Neural progenitor cell (in vitro differentiated cells): ENCODE measurements at regions not wholly inside any gene's neighbourhood (a gene's known extent, or its start where the extent isn't known, plus 50 kb on each side); places are given as distances from the start of the nearest gene placed in this dataset.

Source experiments
- DNase-seq: peaks from one replicate; pipeline ENCODE4 v3.0.0-alpha.2; 2016; ENCODE audit warnings: low spot score
- H2AFZ ChIP-seq: fragments of 200-600 bp; sonication (generic); replicated peaks from 2 replicates; pipeline ENCODE4 v1.6.1; 2016; ENCODE audit warnings: antibody characterized with exemption
- H3F3A ChIP-seq: fragments of 200-600 bp; sonication (generic); 2 replicates; pipeline ENCODE4 v1.6.1; 2016; ENCODE audit warnings: antibody characterized with exemption, low read depth
- H3K27ac ChIP-seq: fragments of 200-600 bp; sonication (generic); 2 replicates; pipeline ENCODE4 v1.5.1; 2016; ENCODE audit warnings: mild to moderate bottlenecking
- H3K27me3 ChIP-seq: fragments of 200-600 bp; sonication (generic); 2 replicates; pipeline ENCODE4 v1.6.1; 2016; ENCODE audit warnings: mild to moderate bottlenecking, moderate library complexity
- H3K36me3 ChIP-seq: fragments of 200-600 bp; sonication (generic); 2 replicates; pipeline ENCODE4 v1.5.1; 2016
- H3K4me1 ChIP-seq: fragments of 200-600 bp; sonication (generic); 2 replicates; pipeline ENCODE4 v1.6.1; 2016; ENCODE audit warnings: mixed run types
- H3K4me2 ChIP-seq: fragments of 200-600 bp; sonication (generic); 2 replicates; pipeline ENCODE4 v1.6.1; 2016
- H3K4me3 ChIP-seq: fragments of 200-600 bp; sonication (generic); 2 replicates; pipeline ENCODE4 v1.5.1; 2016
- H3K79me2 ChIP-seq: fragments of 200-600 bp; sonication (generic); 2 replicates; pipeline ENCODE4 v1.6.1; 2016; ENCODE audit warnings: low read depth
- H3K9ac ChIP-seq: fragments of 200-600 bp; sonication (generic); 2 replicates; pipeline ENCODE4 v1.6.1; 2016
- H3K9me3 ChIP-seq: fragments of 200-600 bp; sonication (generic); 2 replicates; pipeline ENCODE4 v1.5.1; 2016; ENCODE audit warnings: low read depth
- H4K20me1 ChIP-seq: fragments of 200-600 bp; sonication (generic); 2 replicates; pipeline ENCODE4 v1.6.1; 2016; ENCODE audit warnings: low read depth
- H3K27ac Mint-ChIP-seq: 3 replicates; pipeline ENCODE4 v1.8.0; 2021; ENCODE audit warnings: mixed read lengths
- H3K27me3 Mint-ChIP-seq: 2 replicates; pipeline ENCODE4 v1.8.0; 2022; ENCODE audit warnings: low read depth, mild to moderate bottlenecking, inconsistent platforms, moderate library complexity, mixed read lengths; ENCODE audit not compliant: insufficient read depth
- H3K36me3 Mint-ChIP-seq: 3 replicates; pipeline ENCODE4 v1.8.0; 2021; ENCODE audit warnings: mixed read lengths
- H3K4me1 Mint-ChIP-seq: 3 replicates; pipeline ENCODE4 v1.8.0; 2021; ENCODE audit warnings: mixed read lengths
- H3K4me3 Mint-ChIP-seq: 3 replicates; pipeline ENCODE4 v1.8.0; 2021; ENCODE audit warnings: mild to moderate bottlenecking, moderate library complexity, mixed read lengths
- H3K9me3 Mint-ChIP-seq: 3 replicates; pipeline ENCODE4 v1.8.0; 2020; ENCODE audit warnings: mixed read lengths
- EZH2 ChIP-seq: fragments of 200-600 bp; sonication (generic); IDR thresholded peaks from 2 replicates; pipeline ENCODE4 v1.6.1; 2017; ENCODE audit warnings: antibody characterized with exemption, mild to moderate bottlenecking, moderate library complexity
- EZH2phosphoT487 ChIP-seq: fragments of 200-600 bp; sonication (generic); IDR thresholded peaks from 2 replicates; pipeline ENCODE4 v1.6.1; 2017; ENCODE audit warnings: antibody characterized with exemption
- TF ChIP-seq, protein P1 (sequence below): fragments of 200-600 bp; sonication (generic); IDR thresholded peaks from 2 replicates; pipeline ENCODE4 v1.5.1; 2017; ENCODE audit warnings: antibody characterized with exemption, mild to moderate bottlenecking

DNA sequence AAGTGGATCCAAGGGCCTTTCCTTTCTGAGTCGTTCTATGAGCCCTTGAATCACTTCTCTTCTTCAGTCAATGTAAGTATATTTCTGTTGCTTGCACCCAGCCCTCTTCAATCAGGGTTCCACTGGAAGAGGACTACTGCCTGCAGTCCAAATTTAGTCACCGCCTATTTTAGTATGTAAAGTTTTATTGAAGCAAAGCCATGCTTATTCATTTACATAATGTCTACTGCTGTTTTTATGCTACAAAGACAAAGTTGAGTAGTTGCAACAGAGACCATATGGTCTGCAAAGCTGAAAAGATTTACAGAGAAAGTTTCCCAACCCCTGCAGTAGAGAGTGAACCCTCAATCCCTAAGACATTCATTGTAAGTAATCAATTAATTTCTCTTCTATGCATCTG lies 332.5 kb upstream of the TNP1 start:
- H3K4me1 ChIP-seq, result no peaks in the 10 kb centered on the region
- no peaks in the 10 kb centered on the region for H3K9me3 ChIP-seq
- no peak overlapping the region for H3K4me3 ChIP-seq
- Mint-ChIP-seq H3K4me3 (no peak overlapping the region), H3K4me1 (no peaks in the 10 kb centered on the region), H3K9me3 (peaks cover 7% of the 10 kb centered on the region), H3K36me3 (no peaks in the 10 kb centered on the region), H3K27ac (no peak overlapping the region), H3K27me3 (no peaks in the 10 kb centered on the region)
- no peaks in the 10 kb centered on the region for H3K27me3 ChIP-seq
- H3K36me3 ChIP-seq, result no peaks in the 10 kb centered on the region
- TF ChIP-seq EZH2phosphoT487, result no peak
- TF ChIP-seq, protein P1, sequence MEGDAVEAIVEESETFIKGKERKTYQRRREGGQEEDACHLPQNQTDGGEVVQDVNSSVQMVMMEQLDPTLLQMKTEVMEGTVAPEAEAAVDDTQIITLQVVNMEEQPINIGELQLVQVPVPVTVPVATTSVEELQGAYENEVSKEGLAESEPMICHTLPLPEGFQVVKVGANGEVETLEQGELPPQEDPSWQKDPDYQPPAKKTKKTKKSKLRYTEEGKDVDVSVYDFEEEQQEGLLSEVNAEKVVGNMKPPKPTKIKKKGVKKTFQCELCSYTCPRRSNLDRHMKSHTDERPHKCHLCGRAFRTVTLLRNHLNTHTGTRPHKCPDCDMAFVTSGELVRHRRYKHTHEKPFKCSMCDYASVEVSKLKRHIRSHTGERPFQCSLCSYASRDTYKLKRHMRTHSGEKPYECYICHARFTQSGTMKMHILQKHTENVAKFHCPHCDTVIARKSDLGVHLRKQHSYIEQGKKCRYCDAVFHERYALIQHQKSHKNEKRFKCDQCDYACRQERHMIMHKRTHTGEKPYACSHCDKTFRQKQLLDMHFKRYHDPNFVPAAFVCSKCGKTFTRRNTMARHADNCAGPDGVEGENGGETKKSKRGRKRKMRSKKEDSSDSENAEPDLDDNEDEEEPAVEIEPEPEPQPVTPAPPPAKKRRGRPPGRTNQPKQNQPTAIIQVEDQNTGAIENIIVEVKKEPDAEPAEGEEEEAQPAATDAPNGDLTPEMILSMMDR, result no peak
- no peak for TF ChIP-seq EZH2
- H3K9ac ChIP-seq, result no peak overlapping the region
- H2AFZ ChIP-seq, result no peak overlapping the region
- no peak for DNase-seq
- no peaks in the 10 kb centered on the region for H3F3A ChIP-seq
- H3K79me2 ChIP-seq, result no peaks in the 10 kb centered on the region
- H3K27ac ChIP-seq, result no peak overlapping the region
- no peaks in the 10 kb centered on the region for H4K20me1 ChIP-seq
- no peak overlapping the region for H3K4me2 ChIP-seq

DNA sequence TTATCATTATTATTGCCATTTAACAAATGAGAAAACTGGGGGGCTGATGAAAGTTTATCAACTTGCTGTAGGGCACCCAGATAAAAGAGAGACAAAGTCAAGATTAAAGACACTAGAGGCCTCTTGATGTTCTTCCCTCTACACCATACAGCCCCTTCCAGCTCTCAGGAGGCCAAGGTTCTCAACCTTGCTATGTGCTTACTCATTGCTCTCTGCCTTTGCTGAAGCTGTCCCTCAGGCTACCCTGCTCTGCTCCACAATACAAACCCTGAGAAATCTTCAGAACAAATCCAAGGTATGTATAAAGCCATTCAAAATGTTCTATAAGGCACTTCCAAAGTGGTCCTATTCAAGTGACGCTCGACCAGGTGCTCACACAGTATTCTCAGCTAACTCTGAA lies 329.9 kb upstream of the TNP1 start:
- no peaks in the 10 kb centered on the region for H3K9me3 ChIP-seq
- no peak overlapping the region for H3K27ac Mint-ChIP-seq
- no peaks in the 10 kb centered on the region for H3F3A ChIP-seq
- no peak overlapping the region for H3K4me3 Mint-ChIP-seq
- no peak for DNase-seq
- H4K20me1 ChIP-seq, result no peaks in the 10 kb centered on the region
- TF ChIP-seq EZH2 (no peak), EZH2phosphoT487 (no peak)
- TF ChIP-seq, protein P1, result no peak
- H3K27me3 ChIP-seq, result no peaks in the 10 kb centered on the region
- H3K79me2 ChIP-seq, result no peaks in the 10 kb centered on the region
- no peaks in the 10 kb centered on the region for H3K4me1 ChIP-seq
- H2AFZ ChIP-seq, result no peak overlapping the region
- H3K4me1 Mint-ChIP-seq, result no peaks in the 10 kb centered on the region
- no peak overlapping the region for H3K27ac ChIP-seq
- H3K36me3 Mint-ChIP-seq, result no peaks in the 10 kb centered on the region
- no peak overlapping the region for H3K4me2 ChIP-seq
- no peaks in the 10 kb centered on the region for H3K36me3 ChIP-seq
- H3K9me3 Mint-ChIP-seq, result peaks cover 2% of the 10 kb centered on the region
- H3K9ac ChIP-seq, result no peak overlapping the region
- no peak overlapping the region for H3K4me3 ChIP-seq
- no peaks in the 10 kb centered on the region for H3K27me3 Mint-ChIP-seq

DNA sequence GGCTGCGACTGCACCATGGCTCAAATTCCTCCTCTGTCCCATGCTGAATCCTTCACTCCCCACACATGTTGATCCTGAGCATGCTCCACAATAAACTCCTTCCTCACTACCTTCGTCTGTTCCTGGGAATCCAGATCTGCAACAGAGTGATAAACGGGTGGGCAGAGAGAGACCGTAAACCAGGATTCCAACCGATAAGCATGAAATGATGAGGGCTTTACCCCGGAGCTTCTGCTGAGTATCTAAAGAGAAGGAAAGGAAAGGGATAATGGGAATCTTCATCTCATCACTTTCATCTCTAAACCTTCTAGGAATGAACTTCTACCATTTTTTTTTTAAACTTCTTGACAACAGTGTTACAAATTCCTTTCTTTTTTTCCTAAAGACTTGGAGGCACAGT lies 329.3 kb upstream of the TNP1 start:
- H3K4me2 ChIP-seq, result no peak overlapping the region

More for the DNA sequence above, 329.3 kb upstream of the TNP1 start:
- Histone ChIP-seq H2AFZ (peak overlapping the region; percentile 16), H4K20me1 (no peaks in the 10 kb centered on the region), H3F3A (no peaks in the 10 kb centered on the region), H3K9ac (no peak overlapping the region), H3K4me3 (no peak overlapping the region), H3K36me3 (no peaks in the 10 kb centered on the region), H3K27me3 (no peaks in the 10 kb centered on the region), H3K9me3 (no peaks in the 10 kb centered on the region), H3K79me2 (no peaks in the 10 kb centered on the region), H3K4me1 (no peaks in the 10 kb centered on the region), H3K27ac (no peak overlapping the region)
- no peak overlapping the region for H3K27ac Mint-ChIP-seq
- DNase-seq, result no peak
- TF ChIP-seq, protein P1, result no peak
- TF ChIP-seq EZH2phosphoT487, result no peak
- no peak for TF ChIP-seq EZH2
- H3K4me3 Mint-ChIP-seq, result no peak overlapping the region
- peaks cover 2% of the 10 kb centered on the region for H3K9me3 Mint-ChIP-seq
- H3K36me3 Mint-ChIP-seq, result no peaks in the 10 kb centered on the region
- no peaks in the 10 kb centered on the region for H3K4me1 Mint-ChIP-seq
- H3K27me3 Mint-ChIP-seq, result no peaks in the 10 kb centered on the region
